Panc1 (cell line): ENCODE measurements at regions not wholly inside any gene's neighbourhood (a gene's known extent, or its start where the extent isn't known, plus 50 kb on each side); places are given as distances from the start of the nearest gene placed in this dataset.

Source experiments
- ATAC-seq: fragments of 200-7000 bp; cut with Tn5 transposase; 2 replicates; pipeline ENCODE4 v1.9.1; 2020; ENCODE audit warnings: mild to moderate bottlenecking, moderate library complexity
- BruUV-seq: library from RNA; stranded (reverse); fragments of 400-500 nt; replicated peaks from 2 replicates; lab custom pipeline; 2021; lab: Mats Ljungman, UMichigan
- CTCF ChIA-PET: fragments of 300-600 bp; sonication (Branson Sonifier 250); formaldehyde crosslinking; loops from one replicate; lab custom pipeline; 2022; ENCODE audit warnings: antibody characterized with exemption; lab: Charles Lee
- POLR2A ChIA-PET: fragments of 300-600 bp; sonication (Branson Sonifier 250); formaldehyde crosslinking; loops from one replicate; lab custom pipeline; 2022; ENCODE audit warnings: antibody characterized with exemption; lab: Charles Lee
- DNase-seq: peaks from one replicate; pipeline ENCODE4 v3.0.0-alpha.2; 2010; ENCODE audit warnings: low read depth, low spot score
- H3K27ac ChIP-seq: 2 replicates; pipeline ENCODE4 v1.5.1; 2011; ENCODE audit warnings: mild to moderate bottlenecking, low read length, inconsistent platforms
- H3K27me3 ChIP-seq: fragments of 200-500 bp; sonication (Bioruptor generic); 2 replicates; pipeline ENCODE4 v1.6.0; 2014; ENCODE audit warnings: low read length, inconsistent platforms; ENCODE audit not compliant: control insufficient read depth, insufficient read depth
- H3K36me3 ChIP-seq: fragments of 200-500 bp; sonication (Bioruptor generic); 2 replicates; pipeline ENCODE4 v1.5.1; 2014; ENCODE audit warnings: inconsistent platforms, mild to moderate bottlenecking, low read length, moderate library complexity; ENCODE audit not compliant: control insufficient read depth, insufficient read depth
- H3K4me1 ChIP-seq: 2 replicates; pipeline ENCODE4 v1.5.1; 2011; ENCODE audit warnings: inconsistent platforms, mild to moderate bottlenecking, low read length, moderate library complexity; ENCODE audit not compliant: control insufficient read depth, insufficient read depth
- H3K4me3 ChIP-seq, 2 experiments: 2 replicates each; pipeline ENCODE4 v1.5.1; 2011 to 2012; ENCODE audit warnings: low read depth in 2 of 2, low read length in 2 of 2, mild to moderate bottlenecking in 2 of 2, inconsistent platforms in 1 of 2, moderate library complexity in 1 of 2
- H3K9me3 ChIP-seq: fragments of 200-500 bp; sonication (Bioruptor generic); 2 replicates; pipeline ENCODE4 v1.5.1; 2014; ENCODE audit warnings: low read depth, mild to moderate bottlenecking, inconsistent platforms, low read length, moderate library complexity; ENCODE audit not compliant: control insufficient read depth, insufficient read depth
- POLR2AphosphoS5 ChIP-seq: IDR thresholded peaks from 2 replicates; pipeline ENCODE4 v1.6.1; 2012; ENCODE audit warnings: mild to moderate bottlenecking, low read depth, low read length, moderate library complexity
- SIN3A ChIP-seq: IDR thresholded peaks from 2 replicates; pipeline ENCODE4 v1.6.1; 2012; ENCODE audit warnings: low read depth, mild to moderate bottlenecking, low read length, moderate library complexity, borderline replicate concordance; ENCODE audit not compliant: insufficient read depth
- TCF7L2 ChIP-seq: IDR thresholded peaks from 2 replicates; pipeline ENCODE4 v1.6.1; 2011; ENCODE audit warnings: mild to moderate bottlenecking, low read depth, low read length, inconsistent platforms
- in situ Hi-C: cut with HindIII; loops from 2 replicates; pipeline ENCODE4 v1.10.0; 2016; ENCODE audit warnings: low sequenced_read_pairs, low pct_unique_long_range_greater_than_20kb
- intact Hi-C: fragments of 100-400 bp; cut with micrococcal nuclease; formaldehyde crosslinking; loops from one replicate; pipeline ENCODE4 v1.10.0; 2022; ENCODE audit not compliant: unreplicated experiment
- TF ChIP-seq, protein P1 (sequence below): fragments of 450-650 bp; IDR thresholded peaks from 2 replicates; pipeline ENCODE4 v1.5.1; 2017; ENCODE audit warnings: mild to moderate bottlenecking
- TF ChIP-seq, protein P2 (sequence below), 2 experiments: IDR thresholded peaks; 2 replicates each; pipeline ENCODE4 v1.6.1; 2011 to 2012; ENCODE audit warnings: low read depth in 2 of 2, control low read depth in 1 of 2, low read length in 1 of 2, mild to moderate bottlenecking in 1 of 2, moderate library complexity in 1 of 2; ENCODE audit not compliant: insufficient read depth in 1 of 2

DNA sequence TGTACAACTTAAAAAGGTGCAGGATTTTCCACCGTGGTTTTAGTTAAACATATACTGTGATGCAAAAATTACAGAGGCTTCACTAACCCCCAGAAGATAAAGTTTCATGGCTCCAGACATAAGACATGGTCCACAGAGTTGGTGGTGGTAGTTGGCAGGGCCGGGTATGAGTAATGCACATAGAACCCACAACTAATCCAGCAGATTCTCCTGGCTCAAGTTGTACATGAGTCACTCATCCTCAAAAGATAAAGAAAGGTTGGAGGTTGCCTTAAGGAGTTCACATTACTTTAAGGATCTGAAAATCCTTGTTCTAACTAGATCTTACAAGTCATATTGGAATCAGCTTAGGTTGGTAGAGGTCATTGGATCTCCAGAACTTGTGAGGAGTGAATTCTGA is 98.3 kb upstream of the ZBTB20 start:
- ChIA-PET CTCF (no interaction called here), POLR2A (no interaction called here)
- intact Hi-C loops, result no loop called here
- no peak for DNase-seq
- no TSS peak for BruUV-seq
- H3K27ac ChIP-seq, result no peak overlapping the region
- no peaks in the 10 kb centered on the region for H3K36me3 ChIP-seq
- in situ Hi-C loops, result no loop called here
- TF ChIP-seq, protein P1, sequence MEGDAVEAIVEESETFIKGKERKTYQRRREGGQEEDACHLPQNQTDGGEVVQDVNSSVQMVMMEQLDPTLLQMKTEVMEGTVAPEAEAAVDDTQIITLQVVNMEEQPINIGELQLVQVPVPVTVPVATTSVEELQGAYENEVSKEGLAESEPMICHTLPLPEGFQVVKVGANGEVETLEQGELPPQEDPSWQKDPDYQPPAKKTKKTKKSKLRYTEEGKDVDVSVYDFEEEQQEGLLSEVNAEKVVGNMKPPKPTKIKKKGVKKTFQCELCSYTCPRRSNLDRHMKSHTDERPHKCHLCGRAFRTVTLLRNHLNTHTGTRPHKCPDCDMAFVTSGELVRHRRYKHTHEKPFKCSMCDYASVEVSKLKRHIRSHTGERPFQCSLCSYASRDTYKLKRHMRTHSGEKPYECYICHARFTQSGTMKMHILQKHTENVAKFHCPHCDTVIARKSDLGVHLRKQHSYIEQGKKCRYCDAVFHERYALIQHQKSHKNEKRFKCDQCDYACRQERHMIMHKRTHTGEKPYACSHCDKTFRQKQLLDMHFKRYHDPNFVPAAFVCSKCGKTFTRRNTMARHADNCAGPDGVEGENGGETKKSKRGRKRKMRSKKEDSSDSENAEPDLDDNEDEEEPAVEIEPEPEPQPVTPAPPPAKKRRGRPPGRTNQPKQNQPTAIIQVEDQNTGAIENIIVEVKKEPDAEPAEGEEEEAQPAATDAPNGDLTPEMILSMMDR, result no peak
- TF ChIP-seq, protein P2, sequence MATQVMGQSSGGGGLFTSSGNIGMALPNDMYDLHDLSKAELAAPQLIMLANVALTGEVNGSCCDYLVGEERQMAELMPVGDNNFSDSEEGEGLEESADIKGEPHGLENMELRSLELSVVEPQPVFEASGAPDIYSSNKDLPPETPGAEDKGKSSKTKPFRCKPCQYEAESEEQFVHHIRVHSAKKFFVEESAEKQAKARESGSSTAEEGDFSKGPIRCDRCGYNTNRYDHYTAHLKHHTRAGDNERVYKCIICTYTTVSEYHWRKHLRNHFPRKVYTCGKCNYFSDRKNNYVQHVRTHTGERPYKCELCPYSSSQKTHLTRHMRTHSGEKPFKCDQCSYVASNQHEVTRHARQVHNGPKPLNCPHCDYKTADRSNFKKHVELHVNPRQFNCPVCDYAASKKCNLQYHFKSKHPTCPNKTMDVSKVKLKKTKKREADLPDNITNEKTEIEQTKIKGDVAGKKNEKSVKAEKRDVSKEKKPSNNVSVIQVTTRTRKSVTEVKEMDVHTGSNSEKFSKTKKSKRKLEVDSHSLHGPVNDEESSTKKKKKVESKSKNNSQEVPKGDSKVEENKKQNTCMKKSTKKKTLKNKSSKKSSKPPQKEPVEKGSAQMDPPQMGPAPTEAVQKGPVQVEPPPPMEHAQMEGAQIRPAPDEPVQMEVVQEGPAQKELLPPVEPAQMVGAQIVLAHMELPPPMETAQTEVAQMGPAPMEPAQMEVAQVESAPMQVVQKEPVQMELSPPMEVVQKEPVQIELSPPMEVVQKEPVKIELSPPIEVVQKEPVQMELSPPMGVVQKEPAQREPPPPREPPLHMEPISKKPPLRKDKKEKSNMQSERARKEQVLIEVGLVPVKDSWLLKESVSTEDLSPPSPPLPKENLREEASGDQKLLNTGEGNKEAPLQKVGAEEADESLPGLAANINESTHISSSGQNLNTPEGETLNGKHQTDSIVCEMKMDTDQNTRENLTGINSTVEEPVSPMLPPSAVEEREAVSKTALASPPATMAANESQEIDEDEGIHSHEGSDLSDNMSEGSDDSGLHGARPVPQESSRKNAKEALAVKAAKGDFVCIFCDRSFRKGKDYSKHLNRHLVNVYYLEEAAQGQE (IDR thresholded peaks at IDR 0.05; ENCODE audit: insufficient read depth in 1 of 2, low read depth in 2 of 2, low read length in 1 of 2), result no peak
- no peak for TF ChIP-seq SIN3A
- no peak for TF ChIP-seq POLR2AphosphoS5
- no peak for TF ChIP-seq TCF7L2
- H3K4me3 ChIP-seq, result no peak overlapping the region
- H3K27me3 ChIP-seq, result no peaks in the 10 kb centered on the region
- no peaks in the 10 kb centered on the region for H3K4me1 ChIP-seq
- H3K9me3 ChIP-seq, result no peaks in the 10 kb centered on the region
- ATAC-seq, result peak; percentile 58; the same call in 1 of the 2 replicates

DNA sequence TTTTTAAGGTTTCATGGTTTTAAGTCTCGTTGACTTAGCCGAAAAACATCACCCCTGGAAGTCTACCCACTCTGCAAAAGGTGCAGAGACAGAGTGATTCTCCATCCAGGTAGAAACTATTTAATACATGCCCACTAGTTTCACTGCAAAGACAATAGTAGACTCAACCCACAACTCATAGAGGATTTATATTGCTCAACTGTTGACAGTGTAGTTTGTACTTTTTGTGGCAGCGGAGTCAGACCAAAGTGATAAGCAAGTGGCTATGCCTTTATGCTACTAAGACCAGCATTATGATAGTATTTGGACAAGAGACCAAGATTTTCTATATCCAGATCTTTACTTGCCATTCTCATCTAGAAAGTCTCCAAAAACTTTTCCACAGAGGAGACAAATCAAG is 98.8 kb upstream of the ZBTB20 start:
- intact Hi-C loops, result no loop called here
- Histone ChIP-seq H3K27me3 (no peaks in the 10 kb centered on the region), H3K27ac (no peak overlapping the region), H3K4me3 (no peak overlapping the region), H3K36me3 (no peaks in the 10 kb centered on the region), H3K4me1 (no peaks in the 10 kb centered on the region), H3K9me3 (no peaks in the 10 kb centered on the region)
- TF ChIP-seq, protein P2 (IDR thresholded peaks at IDR 0.05; ENCODE audit: insufficient read depth in 1 of 2, low read depth in 2 of 2, low read length in 1 of 2), result no peak
- no peak for TF ChIP-seq POLR2AphosphoS5
- no peak for TF ChIP-seq SIN3A
- TF ChIP-seq, protein P1, result no peak
- no peak for TF ChIP-seq TCF7L2
- no TSS peak for BruUV-seq
- in situ Hi-C loops, result no loop called here
- DNase-seq (no peak), ATAC-seq (no peak)
- CTCF ChIA-PET, result no interaction called here
- POLR2A ChIA-PET, result no interaction called here
